ENCODE measurements at regions not wholly inside any gene's neighbourhood (a gene's known extent, or its start where the extent isn't known, plus 50 kb on each side); places are given as distances from the start of the nearest gene placed in this dataset.
"Not testable (repeated sequence)": the region's sequence is repeated elsewhere in the genome, so short reads cannot be mapped to it uniquely, and the experiment has no call there.

GRCh38 chr19:29888047-29888446, 54.0 kb upstream of the URI1 start:
- not testable (repeated sequence) for H3K9me3 Mint-ChIP-seq; H3K4me3 Mint-ChIP-seq; H3K27me3 Mint-ChIP-seq; H3K27ac Mint-ChIP-seq; H3K36me3 Mint-ChIP-seq; DNase-seq; ATAC-seq (ENCODE audit: low read depth)
- H3K4me1 Mint-ChIP-seq, result peaks cover 27% of the 10 kb centered on the region
- POLR2A ChIA-PET, result interaction anchor here (0.7 to 1.2 kb wide), 2 partner anchors 30 to 168 kb away, joined by 3 read pairs; no protein-coding TSS in a partner anchor

- Mint-ChIP-seq H3K27me3 (no peaks in the 10 kb centered on the region), H3K9me3 (no peaks in the 10 kb centered on the region), H3K36me3 (no peaks in the 10 kb centered on the region), H3K27ac (no peak overlapping the region), H3K4me1 (peaks cover 30% of the 10 kb centered on the region), H3K4me3 (no peak overlapping the region)
- POLR2A ChIA-PET, result no interaction called here
- ATAC-seq (ENCODE audit: low read depth), result no peak
- no peak for DNase-seq
Observed at GRCh38 chr19:29889702-29890101, 52.3 kb upstream of the URI1 start.

DNA sequence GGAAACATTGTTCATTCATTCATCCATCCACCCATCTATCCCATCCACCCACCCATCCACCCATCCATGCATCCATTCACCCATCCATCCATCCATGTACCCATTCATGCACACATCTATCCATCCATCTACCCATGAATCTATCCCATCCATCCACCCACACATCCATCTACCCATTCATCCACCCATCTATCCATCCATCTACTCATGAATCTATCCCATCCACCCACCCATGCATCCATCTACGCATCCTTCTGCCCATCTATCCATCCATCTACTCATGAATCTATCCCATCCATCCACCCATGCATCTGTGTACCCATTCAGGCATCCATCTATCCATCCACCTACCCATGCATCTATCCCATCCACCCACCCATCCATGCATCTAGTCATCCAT, 51.6 kb upstream of the URI1 start:
- no peaks in the 10 kb centered on the region for H3K36me3 Mint-ChIP-seq
- no peaks in the 10 kb centered on the region for H3K9me3 Mint-ChIP-seq
- no peaks in the 10 kb centered on the region for H3K27me3 Mint-ChIP-seq
- no peak overlapping the region for H3K27ac Mint-ChIP-seq
- ATAC-seq (ENCODE audit: low read depth), result no peak
- no peak overlapping the region for H3K4me3 Mint-ChIP-seq
- DNase-seq, result no peak
- POLR2A ChIA-PET, result no interaction called here
- peaks cover 30% of the 10 kb centered on the region for H3K4me1 Mint-ChIP-seq
